ENCODE measurements at regions not wholly inside any gene's neighbourhood (a gene's known extent, or its start where the extent isn't known, plus 50 kb on each side); places are given as distances from the start of the nearest gene placed in this dataset.

GRCh38 chr9:18126831-18127498 is 347.0 kb upstream of the ADAMTSL1 start:
- Histone ChIP-seq H3K36me3 (ENCODE audit: control insufficient read depth, insufficient read depth, low read length) (no peaks in the 10 kb centered on the region), H3K27ac (ENCODE audit: low read depth, low read length) (peak overlapping the region; percentile 2), H3K4me1 (ENCODE audit: control insufficient read depth, insufficient read depth, low read length) (peaks cover 6% of the 10 kb centered on the region), H3K27me3 (ENCODE audit: control insufficient read depth, insufficient read depth, low read length) (no peaks in the 10 kb centered on the region), H3K4me3 (ENCODE audit: low read length) (no peak overlapping the region), H3K9ac (ENCODE audit: low read length) (no peak overlapping the region)

- H3K36me3 ChIP-seq (ENCODE audit: control insufficient read depth, insufficient read depth, low read length) = no peaks in the 10 kb centered on the region
- H3K9ac ChIP-seq (ENCODE audit: low read length) = no peak overlapping the region
- H3K27ac ChIP-seq (ENCODE audit: low read depth, low read length) = peak overlapping the region; percentile 2
- no peak overlapping the region for H3K4me3 ChIP-seq (ENCODE audit: low read length)
- H3K27me3 ChIP-seq (ENCODE audit: control insufficient read depth, insufficient read depth, low read length) = no peaks in the 10 kb centered on the region
- peaks cover 6% of the 10 kb centered on the region for H3K4me1 ChIP-seq (ENCODE audit: control insufficient read depth, insufficient read depth, low read length)
These were observed 346.5 kb upstream of the ADAMTSL1 start for GRCh38 chr9:18127499-18127875.

- no peak overlapping the region for H3K4me3 ChIP-seq (ENCODE audit: low read length)
These were observed 344.1 kb upstream of the ADAMTSL1 start for GRCh38 chr9:18129809-18130334.

GRCh38 chr9:18136354-18136994 is 337.5 kb upstream of the ADAMTSL1 start:
- no peaks in the 10 kb centered on the region for H3K4me1 ChIP-seq (ENCODE audit: control insufficient read depth, insufficient read depth, low read length)
- H3K36me3 ChIP-seq (ENCODE audit: control insufficient read depth, insufficient read depth, low read length) = no peaks in the 10 kb centered on the region
- H3K27ac ChIP-seq (ENCODE audit: low read depth, low read length) = no peak overlapping the region
- H3K9ac ChIP-seq (ENCODE audit: low read length) = no peak overlapping the region
- H3K4me3 ChIP-seq (ENCODE audit: low read length) = no peak overlapping the region
- no peaks in the 10 kb centered on the region for H3K27me3 ChIP-seq (ENCODE audit: control insufficient read depth, insufficient read depth, low read length)

More at GRCh38 chr9:18129809-18130334, 344.1 kb upstream of the ADAMTSL1 start:
- no peaks in the 10 kb centered on the region for H3K36me3 ChIP-seq (ENCODE audit: control insufficient read depth, insufficient read depth, low read length)
- no peak overlapping the region for H3K27ac ChIP-seq (ENCODE audit: low read depth, low read length)
- no peaks in the 10 kb centered on the region for H3K27me3 ChIP-seq (ENCODE audit: control insufficient read depth, insufficient read depth, low read length)
- peaks cover 6% of the 10 kb centered on the region for H3K4me1 ChIP-seq (ENCODE audit: control insufficient read depth, insufficient read depth, low read length)
- no peak overlapping the region for H3K9ac ChIP-seq (ENCODE audit: low read length)

- H3K4me1 ChIP-seq (ENCODE audit: control insufficient read depth, insufficient read depth, low read length) = no peaks in the 10 kb centered on the region
- no peak overlapping the region for H3K27ac ChIP-seq (ENCODE audit: low read depth, low read length)
- no peak overlapping the region for H3K9ac ChIP-seq (ENCODE audit: low read length)
- no peaks in the 10 kb centered on the region for H3K36me3 ChIP-seq (ENCODE audit: control insufficient read depth, insufficient read depth, low read length)
- H3K4me3 ChIP-seq (ENCODE audit: low read length) = no peak overlapping the region
- no peaks in the 10 kb centered on the region for H3K27me3 ChIP-seq (ENCODE audit: control insufficient read depth, insufficient read depth, low read length)
These were observed 336.1 kb upstream of the ADAMTSL1 start for GRCh38 chr9:18137815-18138214.

GRCh38 chr9:18138656-18139055 is 335.3 kb upstream of the ADAMTSL1 start:
- Histone ChIP-seq H3K27ac (ENCODE audit: low read depth, low read length) (no peak overlapping the region), H3K36me3 (ENCODE audit: control insufficient read depth, insufficient read depth, low read length) (no peaks in the 10 kb centered on the region), H3K4me3 (ENCODE audit: low read length) (no peak overlapping the region), H3K4me1 (ENCODE audit: control insufficient read depth, insufficient read depth, low read length) (no peaks in the 10 kb centered on the region), H3K9ac (ENCODE audit: low read length) (no peak overlapping the region), H3K27me3 (ENCODE audit: control insufficient read depth, insufficient read depth, low read length) (no peaks in the 10 kb centered on the region)

GRCh38 chr9:18141681-18142080 is 332.3 kb upstream of the ADAMTSL1 start:
- Histone ChIP-seq H3K36me3 (ENCODE audit: control insufficient read depth, insufficient read depth, low read length) (no peaks in the 10 kb centered on the region), H3K9ac (ENCODE audit: low read length) (no peak overlapping the region), H3K27me3 (ENCODE audit: control insufficient read depth, insufficient read depth, low read length) (no peaks in the 10 kb centered on the region), H3K27ac (ENCODE audit: low read depth, low read length) (no peak overlapping the region), H3K4me3 (ENCODE audit: low read length) (no peak overlapping the region), H3K4me1 (ENCODE audit: control insufficient read depth, insufficient read depth, low read length) (no peaks in the 10 kb centered on the region)

- Histone ChIP-seq H3K27ac (ENCODE audit: low read depth, low read length) (no peak overlapping the region), H3K9ac (ENCODE audit: low read length) (no peak overlapping the region), H3K27me3 (ENCODE audit: control insufficient read depth, insufficient read depth, low read length) (no peaks in the 10 kb centered on the region), H3K4me3 (ENCODE audit: low read length) (no peak overlapping the region), H3K4me1 (ENCODE audit: control insufficient read depth, insufficient read depth, low read length) (no peaks in the 10 kb centered on the region), H3K36me3 (ENCODE audit: control insufficient read depth, insufficient read depth, low read length) (no peaks in the 10 kb centered on the region)
These were observed 330.7 kb upstream of the ADAMTSL1 start for GRCh38 chr9:18143073-18143745.

GRCh38 chr9:18146329-18146728 is 327.6 kb upstream of the ADAMTSL1 start:
- no peaks in the 10 kb centered on the region for H3K27me3 ChIP-seq (ENCODE audit: control insufficient read depth, insufficient read depth, low read length)
- H3K4me3 ChIP-seq (ENCODE audit: low read length) = no peak overlapping the region
- no peaks in the 10 kb centered on the region for H3K36me3 ChIP-seq (ENCODE audit: control insufficient read depth, insufficient read depth, low read length)
- no peaks in the 10 kb centered on the region for H3K4me1 ChIP-seq (ENCODE audit: control insufficient read depth, insufficient read depth, low read length)
- H3K9ac ChIP-seq (ENCODE audit: low read length) = no peak overlapping the region
- no peak overlapping the region for H3K27ac ChIP-seq (ENCODE audit: low read depth, low read length)

- no peak overlapping the region for H3K4me3 ChIP-seq (ENCODE audit: low read length)
- no peaks in the 10 kb centered on the region for H3K36me3 ChIP-seq (ENCODE audit: control insufficient read depth, insufficient read depth, low read length)
- H3K4me1 ChIP-seq (ENCODE audit: control insufficient read depth, insufficient read depth, low read length) = no peaks in the 10 kb centered on the region
- no peak overlapping the region for H3K9ac ChIP-seq (ENCODE audit: low read length)
- H3K27me3 ChIP-seq (ENCODE audit: control insufficient read depth, insufficient read depth, low read length) = no peaks in the 10 kb centered on the region
- H3K27ac ChIP-seq (ENCODE audit: low read depth, low read length) = no peak overlapping the region
These were observed 324.4 kb upstream of the ADAMTSL1 start for GRCh38 chr9:18149471-18150011.

GRCh38 chr9:18154661-18155060 is 319.3 kb upstream of the ADAMTSL1 start:
- no peak overlapping the region for H3K9ac ChIP-seq (ENCODE audit: low read length)
- no peak overlapping the region for H3K4me3 ChIP-seq (ENCODE audit: low read length)
- H3K4me1 ChIP-seq (ENCODE audit: control insufficient read depth, insufficient read depth, low read length) = no peaks in the 10 kb centered on the region
- no peak overlapping the region for H3K27ac ChIP-seq (ENCODE audit: low read depth, low read length)
- no peaks in the 10 kb centered on the region for H3K36me3 ChIP-seq (ENCODE audit: control insufficient read depth, insufficient read depth, low read length)
- H3K27me3 ChIP-seq (ENCODE audit: control insufficient read depth, insufficient read depth, low read length) = no peaks in the 10 kb centered on the region

GRCh38 chr9:18159254-18159653 is 314.7 kb upstream of the ADAMTSL1 start:
- no peaks in the 10 kb centered on the region for H3K27me3 ChIP-seq (ENCODE audit: control insufficient read depth, insufficient read depth, low read length)
- H3K9ac ChIP-seq (ENCODE audit: low read length) = no peak overlapping the region
- no peaks in the 10 kb centered on the region for H3K36me3 ChIP-seq (ENCODE audit: control insufficient read depth, insufficient read depth, low read length)
- H3K4me1 ChIP-seq (ENCODE audit: control insufficient read depth, insufficient read depth, low read length) = no peaks in the 10 kb centered on the region
- H3K4me3 ChIP-seq (ENCODE audit: low read length) = no peak overlapping the region
- H3K27ac ChIP-seq (ENCODE audit: low read depth, low read length) = no peak overlapping the region
